Activated naive CD8-positive, alpha-beta T cell treated with anti-CD3 and anti-CD28 coated beads for 36 hours (primary cell): ENCODE measurements at regions not wholly inside any gene's neighbourhood (a gene's known extent, or its start where the extent isn't known, plus 50 kb on each side); places are given as distances from the start of the nearest gene placed in this dataset.

Experiments used
- DNase-seq: peaks from one replicate; pipeline ENCODE4 v3.0.0; 2021
- H3K27ac Mint-ChIP-seq: one replicate; pipeline ENCODE4 v1.8.0; 2022; ENCODE audit warnings: mild to moderate bottlenecking, moderate library complexity, mixed read lengths
- H3K27me3 Mint-ChIP-seq: one replicate; pipeline ENCODE4 v1.8.0; 2022; ENCODE audit warnings: mild to moderate bottlenecking, mixed read lengths
- H3K36me3 Mint-ChIP-seq: one replicate; pipeline ENCODE4 v1.8.0; 2021; ENCODE audit warnings: mild to moderate bottlenecking, mixed read lengths
- H3K4me1 Mint-ChIP-seq: one replicate; pipeline ENCODE4 v1.8.0; 2021; ENCODE audit warnings: mixed read lengths
- H3K4me3 Mint-ChIP-seq: one replicate; pipeline ENCODE4 v1.8.0; 2022; ENCODE audit warnings: mild to moderate bottlenecking, moderate library complexity, mixed read lengths
- H3K9me3 Mint-ChIP-seq: one replicate; pipeline ENCODE4 v1.8.0; 2022; ENCODE audit warnings: mixed read lengths

- DNase-seq = peak; percentile 55
- peaks cover 58% of the 10 kb centered on the region for H3K4me1 Mint-ChIP-seq
- peak overlapping the region; percentile 36 for H3K27ac Mint-ChIP-seq
- no peaks in the 10 kb centered on the region for H3K27me3 Mint-ChIP-seq
- H3K9me3 Mint-ChIP-seq = no peaks in the 10 kb centered on the region
- H3K4me3 Mint-ChIP-seq = no peak overlapping the region
- peaks cover 10% of the 10 kb centered on the region for H3K36me3 Mint-ChIP-seq
Observed at GRCh38 chr1:25037174-25038074, 107.3 kb upstream of the RUNX3 start.

- Mint-ChIP-seq H3K27me3 (no peaks in the 10 kb centered on the region), H3K27ac (no peak overlapping the region), H3K4me3 (no peak overlapping the region), H3K36me3 (peaks cover 10% of the 10 kb centered on the region), H3K9me3 (peaks cover 2% of the 10 kb centered on the region), H3K4me1 (peaks cover 61% of the 10 kb centered on the region)
- DNase-seq = no peak
Observed at GRCh38 chr1:25036117-25036546, 106.1 kb upstream of the RUNX3 start.

- Mint-ChIP-seq H3K27me3 (no peaks in the 10 kb centered on the region), H3K4me3 (no peak overlapping the region), H3K27ac (peak overlapping the region; percentile 96), H3K36me3 (peaks cover 10% of the 10 kb centered on the region), H3K9me3 (peaks cover 4% of the 10 kb centered on the region), H3K4me1 (peaks cover 61% of the 10 kb centered on the region)
- no peak for DNase-seq
Observed at GRCh38 chr1:25035523-25036116, 105.5 kb upstream of the RUNX3 start.

GRCh38 chr1:25034736-25035522 is 104.9 kb upstream of the RUNX3 start:
- no peak for DNase-seq
- Mint-ChIP-seq H3K4me3 (no peak overlapping the region), H3K27me3 (no peaks in the 10 kb centered on the region), H3K4me1 (peaks cover 68% of the 10 kb centered on the region), H3K9me3 (peaks cover 4% of the 10 kb centered on the region), H3K27ac (peak overlapping the region; percentile 96), H3K36me3 (peaks cover 10% of the 10 kb centered on the region)

- peaks cover 77% of the 10 kb centered on the region for H3K4me1 Mint-ChIP-seq
- peaks cover 10% of the 10 kb centered on the region for H3K36me3 Mint-ChIP-seq
Observed at GRCh38 chr1:25033828-25034705, 104.0 kb upstream of the RUNX3 start.

GRCh38 chr1:25033030-25033827 is 103.2 kb upstream of the RUNX3 start:
- peaks cover 4% of the 10 kb centered on the region for H3K9me3 Mint-ChIP-seq
- H3K27ac Mint-ChIP-seq = peak overlapping the region; percentile 96
- DNase-seq = no peak
- H3K4me1 Mint-ChIP-seq = peaks cover 77% of the 10 kb centered on the region
- H3K27me3 Mint-ChIP-seq = no peaks in the 10 kb centered on the region
- no peak overlapping the region for H3K4me3 Mint-ChIP-seq
- peaks cover 10% of the 10 kb centered on the region for H3K36me3 Mint-ChIP-seq

More at GRCh38 chr1:25033828-25034705, 104.0 kb upstream of the RUNX3 start:
- Mint-ChIP-seq H3K27me3 (no peaks in the 10 kb centered on the region), H3K27ac (peak overlapping the region; percentile 96), H3K4me3 (no peak overlapping the region), H3K9me3 (peaks cover 4% of the 10 kb centered on the region)
- DNase-seq = peak; percentile 56

GRCh38 chr1:25031966-25032667 is 102.0 kb upstream of the RUNX3 start:
- Mint-ChIP-seq H3K4me3 (no peak overlapping the region), H3K27ac (peak overlapping the region; percentile 96)

GRCh38 chr1:25031601-25031965 is 101.5 kb upstream of the RUNX3 start:
- Mint-ChIP-seq H3K9me3 (peaks cover 4% of the 10 kb centered on the region), H3K4me1 (peaks cover 83% of the 10 kb centered on the region), H3K27ac (peak overlapping the region; percentile 96), H3K4me3 (no peak overlapping the region), H3K27me3 (no peaks in the 10 kb centered on the region), H3K36me3 (peaks cover 7% of the 10 kb centered on the region)
- DNase-seq = peak; percentile 82

More at GRCh38 chr1:25031966-25032667, 102.0 kb upstream of the RUNX3 start:
- Mint-ChIP-seq H3K9me3 (peaks cover 4% of the 10 kb centered on the region), H3K36me3 (peaks cover 9% of the 10 kb centered on the region), H3K4me1 (peaks cover 82% of the 10 kb centered on the region), H3K27me3 (no peaks in the 10 kb centered on the region)
- DNase-seq = peak; percentile 69

- Mint-ChIP-seq H3K27ac (peak overlapping the region; percentile 96), H3K4me3 (peak overlapping the region; percentile 32), H3K9me3 (peaks cover 4% of the 10 kb centered on the region), H3K4me1 (peaks cover 86% of the 10 kb centered on the region), H3K27me3 (no peaks in the 10 kb centered on the region), H3K36me3 (peaks cover 7% of the 10 kb centered on the region)
- DNase-seq = peak; percentile 87
Observed at GRCh38 chr1:25030674-25031589, 100.9 kb upstream of the RUNX3 start.

- Mint-ChIP-seq H3K27me3 (no peaks in the 10 kb centered on the region), H3K4me1 (peaks cover 92% of the 10 kb centered on the region), H3K36me3 (peaks cover 4% of the 10 kb centered on the region), H3K27ac (peak overlapping the region; percentile 96), H3K9me3 (peaks cover 4% of the 10 kb centered on the region), H3K4me3 (peak overlapping the region; percentile 74)
- DNase-seq = no peak
Observed at GRCh38 chr1:25030012-25030411, 99.9 kb upstream of the RUNX3 start.

GRCh38 chr1:25028907-25029599 is 99.0 kb upstream of the RUNX3 start:
- Mint-ChIP-seq H3K4me1 (peaks cover 93% of the 10 kb centered on the region), H3K27ac (peak overlapping the region; percentile 96), H3K9me3 (peaks cover 4% of the 10 kb centered on the region), H3K4me3 (peak overlapping the region; percentile 74), H3K27me3 (no peaks in the 10 kb centered on the region), H3K36me3 (no peaks in the 10 kb centered on the region)
- DNase-seq = peak; percentile 68

GRCh38 chr1:25028587-25028906 is 98.5 kb upstream of the RUNX3 start:
- Mint-ChIP-seq H3K4me3 (peak overlapping the region; percentile 74), H3K36me3 (no peaks in the 10 kb centered on the region), H3K4me1 (peaks cover 94% of the 10 kb centered on the region), H3K27ac (peak overlapping the region; percentile 96), H3K27me3 (no peaks in the 10 kb centered on the region), H3K9me3 (peaks cover 4% of the 10 kb centered on the region)
- no peak for DNase-seq
